Right lung (tissue), 2 donors: ENCODE measurements at regions not wholly inside any gene's neighbourhood (a gene's known extent, or its start where the extent isn't known, plus 50 kb on each side); places are given as distances from the start of the nearest gene placed in this dataset.

ENCODE experiments used
- DNase-seq, 2 donors: peaks; one replicate each; pipeline ENCODE4 v3.0.0-alpha.2; 2013

DNA sequence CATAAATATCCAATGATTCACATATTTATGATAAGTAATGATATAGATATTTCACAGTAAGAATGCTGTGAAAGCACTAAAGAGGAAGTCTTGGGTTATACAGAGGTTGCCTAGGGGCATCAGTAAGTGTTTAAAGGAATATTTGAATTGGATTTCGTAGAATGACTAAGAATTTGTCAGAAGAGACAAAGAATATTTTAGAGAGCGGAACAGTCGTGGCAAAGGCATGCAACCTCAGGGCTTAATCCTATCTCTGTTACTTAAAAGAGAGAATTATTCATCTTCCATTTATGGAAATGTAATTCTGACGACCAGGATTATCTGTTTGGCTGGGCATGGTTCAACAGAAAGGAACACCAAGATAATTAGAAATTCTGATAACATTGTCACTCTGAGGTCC, 171.9 kb upstream of the NR5A2 start:
- DNase-seq: no peak

- no peak for DNase-seq
Measured at GRCh38 chr1:199856216-199856780, 171.2 kb upstream of the NR5A2 start.

DNA sequence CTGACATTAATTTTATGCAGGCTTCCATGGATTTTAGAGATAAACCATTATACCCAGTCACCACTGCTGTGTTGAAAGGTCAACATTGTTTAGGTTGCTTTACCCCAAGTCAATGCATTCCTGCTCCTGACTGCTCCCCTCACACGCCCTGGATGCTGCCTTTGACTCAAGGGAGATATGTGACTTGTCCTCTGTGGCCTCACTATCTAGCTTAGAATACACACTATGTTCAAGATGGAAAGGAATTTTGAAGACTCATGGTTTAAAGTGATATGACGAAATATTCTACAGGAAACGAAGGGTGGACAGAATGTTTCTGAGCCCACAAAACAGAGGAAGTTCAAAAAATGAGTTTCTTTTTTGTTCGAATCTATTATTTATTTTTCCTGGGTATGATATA, 170.4 kb upstream of the NR5A2 start:
- DNase-seq: no peak

DNA sequence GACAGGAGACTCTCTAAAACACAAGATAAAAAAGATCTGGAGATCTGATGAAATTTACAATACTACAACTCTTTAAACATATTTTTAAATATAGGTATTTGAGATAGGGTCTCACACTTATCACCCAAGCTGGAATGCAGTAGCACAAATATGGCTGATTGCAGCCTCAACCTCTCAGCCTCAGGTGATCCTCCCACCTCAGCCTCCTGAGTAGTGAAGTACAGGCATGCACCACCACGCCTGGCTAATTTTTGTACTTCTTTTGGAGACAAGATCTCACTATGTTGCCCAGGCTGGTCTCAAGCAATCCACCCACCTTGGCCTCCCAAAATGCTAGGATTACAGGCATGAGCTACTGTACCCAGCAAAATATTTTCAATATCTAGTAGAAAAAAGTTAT, 170.0 kb upstream of the NR5A2 start:
- DNase-seq: no peak

GRCh38 chr1:199858171-199858570, 169.3 kb upstream of the NR5A2 start:
- DNase-seq: no peak

DNA sequence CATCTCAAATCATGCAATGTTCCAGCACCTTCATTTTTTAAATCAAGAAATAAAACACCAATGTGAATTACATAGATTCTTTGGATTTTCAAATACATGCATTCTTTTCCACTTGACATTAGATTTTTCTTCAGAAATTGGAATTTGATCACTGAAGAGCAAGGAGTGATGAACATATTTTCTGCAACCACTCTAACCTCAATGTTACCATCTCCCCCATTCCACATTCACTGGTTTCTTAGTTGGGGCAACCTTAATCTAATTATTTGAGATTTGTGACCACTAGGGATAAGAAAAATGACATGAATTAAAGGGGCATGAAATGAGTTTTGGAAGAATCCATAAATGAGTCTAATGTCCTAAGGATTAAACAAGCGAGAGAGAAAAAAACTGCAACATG, 168.7 kb upstream of the NR5A2 start:
- DNase-seq: no peak

DNA sequence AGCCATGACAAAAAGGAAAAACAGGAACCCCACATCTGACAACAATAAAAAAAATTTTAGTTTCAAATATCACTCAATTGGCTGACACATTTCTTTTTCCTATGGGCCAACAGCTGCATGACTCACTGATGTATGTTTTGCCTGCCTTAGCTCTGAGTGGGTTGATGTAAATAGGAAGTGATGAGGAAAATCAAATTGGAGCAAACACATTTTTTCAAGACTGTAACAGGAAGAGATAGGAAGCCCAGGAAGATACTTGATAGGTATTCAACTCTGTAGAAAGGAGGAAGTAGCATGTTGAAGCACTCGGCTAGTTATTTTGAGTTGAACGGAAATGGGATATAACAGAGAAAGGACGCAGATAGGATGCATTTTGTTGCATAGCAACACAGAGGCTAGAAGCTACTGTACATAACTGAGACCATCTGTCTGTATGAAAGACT, 168.0 kb upstream of the NR5A2 start:
- DNase-seq: peak; percentile 25 to 35

GRCh38 chr1:199861020-199861795, 166.3 kb upstream of the NR5A2 start:
- no peak for DNase-seq

DNA sequence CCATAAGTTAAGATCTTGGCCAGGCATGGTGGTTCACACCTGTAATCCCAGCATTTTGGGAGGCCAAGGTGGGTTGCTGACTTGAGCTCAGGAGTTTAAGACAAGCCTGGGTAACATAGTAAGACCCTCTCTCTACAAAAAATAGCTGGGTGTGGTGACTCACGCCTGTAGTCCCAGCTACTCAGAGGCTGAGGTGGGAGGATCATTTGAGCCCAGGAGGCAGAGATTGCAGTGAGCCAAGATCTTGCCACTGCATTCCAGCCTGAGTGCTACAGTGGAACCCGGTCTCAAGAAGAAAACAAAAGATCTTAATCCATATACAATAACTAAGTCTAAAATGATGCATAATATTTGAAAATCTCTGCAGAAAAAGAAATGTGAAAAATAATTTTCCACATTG, 165.5 kb upstream of the NR5A2 start:
- DNase-seq: no peak

GRCh38 chr1:199866210-199866617, 161.3 kb upstream of the NR5A2 start:
- no peak for DNase-seq

- DNase-seq: no peak
Measured at GRCh38 chr1:199867601-199868000, 159.9 kb upstream of the NR5A2 start.

GRCh38 chr1:199868777-199869176, 158.7 kb upstream of the NR5A2 start:
- DNase-seq: no peak

- DNase-seq: no peak
Measured at GRCh38 chr1:199875337-199875736, 152.2 kb upstream of the NR5A2 start.

- no peak for DNase-seq
Measured at GRCh38 chr1:199875856-199876255, 151.7 kb upstream of the NR5A2 start.

DNA sequence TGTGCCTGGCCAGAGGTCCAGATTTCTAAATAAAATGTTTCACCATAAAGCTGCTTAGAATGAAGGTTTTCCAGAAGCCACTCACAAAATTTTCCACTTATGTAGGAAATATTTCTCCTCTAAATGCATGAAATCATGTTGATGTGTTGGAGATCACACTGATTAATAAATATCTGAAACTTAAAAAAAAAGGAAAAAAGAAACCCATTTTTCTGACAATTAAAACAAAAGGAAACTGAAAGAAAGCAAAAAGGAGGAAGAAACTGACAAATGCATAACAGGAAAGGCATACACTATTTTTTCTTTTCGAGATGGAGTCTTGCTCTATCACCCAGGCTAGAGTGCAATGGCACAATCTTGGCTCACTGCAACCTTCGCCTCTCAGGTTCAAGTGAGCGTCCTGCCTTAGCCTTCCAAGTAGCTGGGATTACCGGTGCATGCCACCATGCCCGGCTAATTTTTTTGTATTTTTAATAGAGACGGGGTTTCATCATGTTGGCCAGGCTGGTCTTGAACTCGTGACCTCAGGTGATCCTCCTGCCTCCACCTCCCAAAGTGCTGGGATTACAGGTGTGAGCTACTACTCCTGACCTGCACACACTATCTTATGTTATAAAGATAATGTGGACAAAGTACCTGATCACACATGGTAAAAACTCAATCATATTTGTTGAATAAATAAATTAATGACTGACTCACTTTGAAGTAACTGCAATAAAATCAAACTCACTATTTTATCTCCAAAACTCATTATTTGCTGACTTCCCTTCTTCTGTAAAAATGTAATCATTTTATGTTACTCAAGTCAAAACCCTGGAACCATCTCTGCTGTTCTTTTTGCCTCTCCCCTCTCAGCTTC, 149.8 kb upstream of the NR5A2 start:
- no peak for DNase-seq

DNA sequence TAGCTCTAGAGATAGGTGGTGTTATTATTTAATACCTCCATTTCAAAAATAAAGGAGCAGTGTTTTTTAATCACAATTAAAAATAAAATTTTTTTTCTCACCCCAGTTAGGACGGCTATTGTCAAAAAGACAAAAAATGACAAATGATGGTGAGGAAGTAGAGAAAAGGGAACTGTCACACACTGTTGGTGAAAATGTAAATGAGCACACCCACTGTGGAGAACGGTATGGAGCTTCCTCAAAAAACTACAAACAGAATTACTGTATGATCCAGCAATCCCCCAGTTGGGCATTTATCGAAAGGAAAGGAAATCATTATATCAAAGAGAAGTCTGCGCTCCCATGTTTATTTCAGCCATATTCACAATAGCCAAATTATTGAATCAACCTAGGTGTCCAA, 148.7 kb upstream of the NR5A2 start:
- DNase-seq: no peak

DNA sequence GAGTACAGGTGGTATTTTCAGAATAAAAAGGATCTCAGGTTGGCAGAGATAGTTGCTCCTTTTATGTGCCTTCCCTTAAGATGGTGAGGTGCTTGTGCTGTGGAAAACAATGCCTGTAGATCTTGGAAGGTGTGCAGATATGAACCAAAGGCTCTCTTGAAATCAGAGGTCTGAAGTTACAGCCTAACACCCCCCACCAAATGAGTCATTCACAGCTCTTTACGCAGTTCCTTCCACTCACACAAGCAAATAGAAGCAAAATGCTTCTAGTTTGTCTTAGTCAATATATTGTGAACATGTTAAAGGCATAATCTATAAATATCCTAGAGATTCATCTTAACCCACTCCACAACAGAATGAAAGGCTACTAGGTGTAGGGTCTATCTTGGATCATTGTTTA, 128.9 kb upstream of the NR5A2 start:
- DNase-seq: peak in 1 of 2 donors; percentile 2

- DNase-seq: no peak
Measured at GRCh38 chr1:199901341-199901740, 126.2 kb upstream of the NR5A2 start.

- DNase-seq: no peak
Measured at GRCh38 chr1:199907361-199907760, 120.1 kb upstream of the NR5A2 start.

DNA sequence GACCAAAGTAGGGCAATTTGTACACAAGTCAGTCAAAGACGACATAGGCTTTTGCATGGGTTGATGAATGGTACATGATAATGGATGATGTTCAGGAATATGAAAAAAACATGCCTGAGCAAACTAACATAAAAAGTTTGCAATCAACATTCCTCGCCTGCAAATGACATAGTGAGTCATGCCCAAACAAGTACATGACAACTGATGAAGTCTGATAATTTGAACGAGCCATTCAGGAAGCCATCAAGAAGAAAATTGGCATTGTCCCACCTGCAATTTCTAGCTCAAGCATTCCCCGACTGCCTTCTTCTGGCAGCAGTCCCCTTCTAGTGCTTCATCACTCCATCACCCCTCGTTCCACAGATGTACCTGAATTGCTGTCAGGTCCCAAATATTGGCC, 118.4 kb upstream of the NR5A2 start:
- DNase-seq: no peak

GRCh38 chr1:199913318-199913717, 114.2 kb upstream of the NR5A2 start:
- no peak for DNase-seq

- no peak for DNase-seq
Measured at GRCh38 chr1:199914546-199914945, 113.0 kb upstream of the NR5A2 start.
